OCI-LY7 (cell line): ENCODE measurements at regions not wholly inside any gene's neighbourhood (a gene's known extent, or its start where the extent isn't known, plus 50 kb on each side); places are given as distances from the start of the nearest gene placed in this dataset.

ENCODE experiments used
- BruUV-seq: library from RNA; stranded (reverse); fragments of 400-500 nt; replicated peaks from 2 replicates; lab custom pipeline; 2021; lab: Mats Ljungman, UMichigan
- CTCF ChIA-PET: fragments of 300-600 bp; sonication (Branson Sonifier 250); formaldehyde crosslinking; loops from one replicate; lab custom pipeline; 2022; ENCODE audit warnings: antibody characterized with exemption; ENCODE audit not compliant: unreplicated experiment; lab: Charles Lee
- POLR2A ChIA-PET: fragments of 300-600 bp; sonication (Branson Sonifier 250); formaldehyde crosslinking; loops from one replicate; lab custom pipeline; 2022; ENCODE audit warnings: antibody characterized with exemption; lab: Charles Lee
- DNase-seq: peaks from one replicate; pipeline ENCODE4 v3.0.0-alpha.2; 2015; ENCODE audit warnings: low spot score
- H2AFZ ChIP-seq: fragments of 200-600 bp; sonication (generic), shearing (Covaris generic); 2 replicates; pipeline ENCODE4 v1.6.1; 2014; ENCODE audit warnings: mild to moderate bottlenecking, antibody characterized with exemption, low read length, moderate library complexity
- H3K27ac ChIP-seq: fragments of 200-600 bp; sonication (generic); 2 replicates; pipeline ENCODE4 v1.5.1; 2014; ENCODE audit warnings: mixed run types, low read depth, mild to moderate bottlenecking, moderate library complexity, low read length, inconsistent platforms; ENCODE audit not compliant: poor library complexity, severe bottlenecking
- H3K36me3 ChIP-seq: fragments of 200-600 bp; sonication (generic); 2 replicates; pipeline ENCODE4 v1.6.1; 2014; ENCODE audit warnings: mild to moderate bottlenecking, antibody characterized with exemption, low read length, moderate library complexity, mixed read lengths; ENCODE audit not compliant: insufficient read depth
- H3K4me1 ChIP-seq: fragments of 200-600 bp; sonication (generic); 2 replicates; pipeline ENCODE4 v1.5.1; 2014; ENCODE audit warnings: mild to moderate bottlenecking, low read length; ENCODE audit not compliant: insufficient read depth, poor library complexity, severe bottlenecking
- H3K4me2 ChIP-seq: fragments of 200-600 bp; sonication (generic); 2 replicates; pipeline ENCODE4 v1.6.1; 2014; ENCODE audit warnings: mild to moderate bottlenecking, low read length
- H3K4me3 ChIP-seq: fragments of 200-600 bp; sonication (generic); 2 replicates; pipeline ENCODE4 v1.5.1; 2014; ENCODE audit warnings: mild to moderate bottlenecking, low read depth, low read length; ENCODE audit not compliant: poor library complexity, severe bottlenecking
- H3K79me2 ChIP-seq: fragments of 200-600 bp; sonication (generic); 2 replicates; pipeline ENCODE4 v1.6.1; 2016; ENCODE audit warnings: low read depth, mild to moderate bottlenecking, low read length, moderate library complexity, mixed read lengths; ENCODE audit not compliant: insufficient read depth
- H3K9me2 ChIP-seq: fragments of 200-600 bp; sonication (generic); 2 replicates; pipeline ENCODE4 v1.6.1; 2016; ENCODE audit warnings: mild to moderate bottlenecking, low read length, mixed read lengths; ENCODE audit not compliant: insufficient read depth
- H3K9me3 ChIP-seq: fragments of 200-600 bp; sonication (generic); 2 replicates; pipeline ENCODE4 v1.6.1; 2014; ENCODE audit warnings: mild to moderate bottlenecking, mixed run types, low read length, mixed read lengths
- H4K20me1 ChIP-seq: fragments of 200-600 bp; sonication (generic); 2 replicates; pipeline ENCODE4 v1.6.1; 2014; ENCODE audit warnings: mild to moderate bottlenecking, antibody characterized with exemption, low read length, moderate library complexity, mixed read lengths; ENCODE audit not compliant: insufficient read depth
- EZH2phosphoT487 ChIP-seq: fragments of 200-600 bp; sonication (generic); IDR thresholded peaks from 2 replicates; pipeline ENCODE4 v1.6.1; 2018; ENCODE audit warnings: low read depth, borderline replicate concordance, mild to moderate bottlenecking, mixed run types, antibody characterized with exemption, low read length, moderate library complexity, mixed read lengths
- intact Hi-C: fragments of 100-400 bp; cut with micrococcal nuclease; formaldehyde crosslinking; loops from one replicate; pipeline ENCODE4 v1.10.0; 2022; ENCODE audit not compliant: unreplicated experiment
- TF ChIP-seq, protein P1 (sequence below): fragments of 200-600 bp; sonication (generic); conservative IDR thresholded peaks from 2 replicates; pipeline ENCODE4 v1.5.1; 2014; ENCODE audit warnings: mild to moderate bottlenecking, antibody characterized with exemption, low read length, moderate library complexity, mixed read lengths

DNA sequence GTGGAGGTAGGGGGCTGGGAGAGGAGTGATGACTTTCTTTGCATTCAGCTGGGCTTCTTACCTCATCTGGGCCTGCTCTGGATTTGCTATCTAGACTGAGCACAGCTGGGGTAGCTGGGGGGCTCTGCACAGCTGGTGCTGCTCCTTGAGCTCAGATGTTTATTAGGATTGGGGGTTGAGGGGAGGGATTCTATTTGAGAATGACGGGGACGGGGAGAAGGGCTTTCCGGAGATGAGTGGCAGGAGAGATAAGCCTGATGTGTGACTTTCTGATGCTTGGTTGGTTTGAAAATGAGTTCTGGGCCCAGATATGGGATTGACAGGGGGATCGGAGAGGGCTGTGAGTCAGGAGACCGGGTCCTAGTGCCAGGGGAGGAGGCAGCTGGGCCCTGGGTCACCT, 146.1 kb upstream of the CSF3R start:
- TF ChIP-seq, protein P1, sequence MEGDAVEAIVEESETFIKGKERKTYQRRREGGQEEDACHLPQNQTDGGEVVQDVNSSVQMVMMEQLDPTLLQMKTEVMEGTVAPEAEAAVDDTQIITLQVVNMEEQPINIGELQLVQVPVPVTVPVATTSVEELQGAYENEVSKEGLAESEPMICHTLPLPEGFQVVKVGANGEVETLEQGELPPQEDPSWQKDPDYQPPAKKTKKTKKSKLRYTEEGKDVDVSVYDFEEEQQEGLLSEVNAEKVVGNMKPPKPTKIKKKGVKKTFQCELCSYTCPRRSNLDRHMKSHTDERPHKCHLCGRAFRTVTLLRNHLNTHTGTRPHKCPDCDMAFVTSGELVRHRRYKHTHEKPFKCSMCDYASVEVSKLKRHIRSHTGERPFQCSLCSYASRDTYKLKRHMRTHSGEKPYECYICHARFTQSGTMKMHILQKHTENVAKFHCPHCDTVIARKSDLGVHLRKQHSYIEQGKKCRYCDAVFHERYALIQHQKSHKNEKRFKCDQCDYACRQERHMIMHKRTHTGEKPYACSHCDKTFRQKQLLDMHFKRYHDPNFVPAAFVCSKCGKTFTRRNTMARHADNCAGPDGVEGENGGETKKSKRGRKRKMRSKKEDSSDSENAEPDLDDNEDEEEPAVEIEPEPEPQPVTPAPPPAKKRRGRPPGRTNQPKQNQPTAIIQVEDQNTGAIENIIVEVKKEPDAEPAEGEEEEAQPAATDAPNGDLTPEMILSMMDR: no peak
- no peak for TF ChIP-seq EZH2phosphoT487
- intact Hi-C loops: no loop called here
- no peak overlapping the region for H2AFZ ChIP-seq
- no peaks in the 10 kb centered on the region for H3K4me1 ChIP-seq
- CTCF ChIA-PET: no interaction called here
- H3K4me3 ChIP-seq: no peak overlapping the region
- no peaks in the 10 kb centered on the region for H3K79me2 ChIP-seq
- POLR2A ChIA-PET: no interaction called here
- H3K27ac ChIP-seq: no peak overlapping the region
- DNase-seq: no peak
- H4K20me1 ChIP-seq: no peaks in the 10 kb centered on the region
- H3K9me3 ChIP-seq: no peaks in the 10 kb centered on the region
- H3K9me2 ChIP-seq: no peaks in the 10 kb centered on the region
- H3K4me2 ChIP-seq: no peak overlapping the region
- BruUV-seq: no TSS peak
- no peaks in the 10 kb centered on the region for H3K36me3 ChIP-seq

DNA sequence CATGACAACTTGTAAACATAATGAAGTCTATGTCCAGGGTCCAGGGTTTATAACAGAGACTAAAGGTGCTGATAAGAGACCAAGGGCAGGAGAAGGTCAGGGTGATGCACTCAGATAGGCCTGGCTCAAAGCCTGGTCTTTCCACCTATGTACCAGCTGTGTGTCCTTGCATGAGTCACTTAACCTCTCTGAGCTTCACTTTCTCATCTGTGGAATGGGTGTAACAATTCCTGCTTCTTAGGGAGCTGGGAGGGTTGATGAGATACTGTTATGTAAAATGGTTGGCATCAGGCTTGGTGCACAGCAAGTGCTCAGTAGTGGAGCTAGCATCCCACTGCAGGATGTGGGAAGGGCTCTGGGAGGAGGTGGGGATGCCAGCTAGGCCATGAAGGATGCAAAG, 143.7 kb upstream of the CSF3R start:
- intact Hi-C loops: no loop called here
- no peak for TF ChIP-seq EZH2phosphoT487
- TF ChIP-seq, protein P1: no peak

DNA sequence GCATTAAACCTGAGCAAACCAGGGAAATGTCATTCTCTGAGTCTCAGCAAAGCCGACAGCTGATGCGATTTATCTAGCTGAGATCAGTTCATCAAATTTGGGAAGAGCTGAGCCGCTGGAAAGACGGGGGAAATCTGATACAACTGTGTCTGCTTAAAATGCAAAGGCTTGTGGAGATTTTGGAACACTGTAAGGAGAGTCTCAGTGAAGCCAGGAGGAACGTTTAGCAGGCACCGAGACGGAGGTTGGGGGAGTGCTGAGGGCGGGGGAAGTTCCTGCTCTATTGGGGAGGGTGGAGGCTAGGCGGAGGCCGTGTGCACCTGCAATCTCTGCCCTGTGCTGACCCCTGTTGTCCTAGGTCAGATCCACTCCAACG, 143.2 kb upstream of the CSF3R start:
- CTCF ChIA-PET: no interaction called here
- no peaks in the 10 kb centered on the region for H3K4me1 ChIP-seq
- H3K36me3 ChIP-seq: no peaks in the 10 kb centered on the region
- H4K20me1 ChIP-seq: no peaks in the 10 kb centered on the region
- no peak for TF ChIP-seq EZH2phosphoT487
- TF ChIP-seq, protein P1: no peak
- H3K4me2 ChIP-seq: no peak overlapping the region
- H3K9me3 ChIP-seq: no peaks in the 10 kb centered on the region
- POLR2A ChIA-PET: no interaction called here
- DNase-seq: no peak
- H2AFZ ChIP-seq: no peak overlapping the region
- no TSS peak for BruUV-seq
- H3K27ac ChIP-seq: no peak overlapping the region
- H3K9me2 ChIP-seq: no peaks in the 10 kb centered on the region
- no peaks in the 10 kb centered on the region for H3K79me2 ChIP-seq
- intact Hi-C loops: no loop called here
- no peak overlapping the region for H3K4me3 ChIP-seq

More for the DNA sequence above, 143.7 kb upstream of the CSF3R start:
- ChIA-PET CTCF (no interaction called here), POLR2A (no interaction called here)
- Histone ChIP-seq H3K4me3 (no peak overlapping the region), H3K9me2 (no peaks in the 10 kb centered on the region), H2AFZ (no peak overlapping the region), H3K36me3 (no peaks in the 10 kb centered on the region), H3K9me3 (no peaks in the 10 kb centered on the region), H3K79me2 (no peaks in the 10 kb centered on the region), H4K20me1 (no peaks in the 10 kb centered on the region), H3K4me2 (no peak overlapping the region), H3K4me1 (no peaks in the 10 kb centered on the region), H3K27ac (no peak overlapping the region)
- no TSS peak for BruUV-seq
- DNase-seq: no peak
